GM10248 (cell line): ENCODE measurements at regions not wholly inside any gene's neighbourhood (a gene's known extent, or its start where the extent isn't known, plus 50 kb on each side); places are given as distances from the start of the nearest gene placed in this dataset.

Source experiments
- CTCF ChIA-PET: fragments of 300-600 bp; sonication (Branson Sonifier 250); formaldehyde crosslinking; extraction: SDS; loops from one replicate; lab custom pipeline; 2021; ENCODE audit warnings: antibody characterized with exemption; lab: Yijun Ruan, JAX
- POLR2A ChIA-PET: fragments of 350-650 bp; sonication (Branson Sonifier 250); formaldehyde crosslinking; extraction: SDS; loops from one replicate; lab custom pipeline; 2020; ENCODE audit warnings: antibody characterized with exemption; lab: Yijun Ruan, JAX
- DNase-seq: peaks from one replicate; pipeline ENCODE4 v3.0.0; 2012; ENCODE audit errors: extremely low spot score
- TF ChIP-seq, protein P1 (sequence below): IDR thresholded peaks from 2 replicates; pipeline ENCODE4 v1.5.1; 2012; ENCODE audit warnings: mild to moderate bottlenecking, low read depth; ENCODE audit errors: extremely low read depth, missing control alignments, control extremely low read depth

GRCh38 chr20:50290112-50290511 is 99.5 kb downstream of the CEBPB start:
- CTCF ChIA-PET = no interaction called here
- POLR2A ChIA-PET = no interaction called here
- TF ChIP-seq, protein P1, sequence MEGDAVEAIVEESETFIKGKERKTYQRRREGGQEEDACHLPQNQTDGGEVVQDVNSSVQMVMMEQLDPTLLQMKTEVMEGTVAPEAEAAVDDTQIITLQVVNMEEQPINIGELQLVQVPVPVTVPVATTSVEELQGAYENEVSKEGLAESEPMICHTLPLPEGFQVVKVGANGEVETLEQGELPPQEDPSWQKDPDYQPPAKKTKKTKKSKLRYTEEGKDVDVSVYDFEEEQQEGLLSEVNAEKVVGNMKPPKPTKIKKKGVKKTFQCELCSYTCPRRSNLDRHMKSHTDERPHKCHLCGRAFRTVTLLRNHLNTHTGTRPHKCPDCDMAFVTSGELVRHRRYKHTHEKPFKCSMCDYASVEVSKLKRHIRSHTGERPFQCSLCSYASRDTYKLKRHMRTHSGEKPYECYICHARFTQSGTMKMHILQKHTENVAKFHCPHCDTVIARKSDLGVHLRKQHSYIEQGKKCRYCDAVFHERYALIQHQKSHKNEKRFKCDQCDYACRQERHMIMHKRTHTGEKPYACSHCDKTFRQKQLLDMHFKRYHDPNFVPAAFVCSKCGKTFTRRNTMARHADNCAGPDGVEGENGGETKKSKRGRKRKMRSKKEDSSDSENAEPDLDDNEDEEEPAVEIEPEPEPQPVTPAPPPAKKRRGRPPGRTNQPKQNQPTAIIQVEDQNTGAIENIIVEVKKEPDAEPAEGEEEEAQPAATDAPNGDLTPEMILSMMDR = no peak
- DNase-seq = no peak

DNA sequence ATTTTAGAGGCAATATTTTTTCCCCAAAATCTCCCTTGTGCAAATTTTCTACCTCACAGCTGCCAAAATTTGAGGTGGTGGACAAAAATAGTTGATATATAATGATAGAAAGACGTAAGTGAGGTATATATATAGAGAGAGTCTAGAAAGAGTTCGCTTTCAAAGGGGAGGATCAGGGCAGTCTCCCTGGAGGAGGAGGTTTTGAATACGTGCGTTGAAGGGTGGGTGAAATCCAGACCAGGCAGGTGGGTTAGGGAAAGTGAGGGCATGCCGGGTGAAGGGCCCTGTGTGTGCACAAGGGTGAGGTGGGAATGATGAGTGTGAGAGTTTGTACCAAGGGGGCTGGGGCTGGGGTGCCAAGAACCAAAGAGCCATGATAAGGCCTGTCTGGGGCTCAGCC is 100.2 kb downstream of the CEBPB start:
- DNase-seq = no peak
- CTCF ChIA-PET = no interaction called here
- TF ChIP-seq, protein P1 = no peak
- POLR2A ChIA-PET = no interaction called here

DNA sequence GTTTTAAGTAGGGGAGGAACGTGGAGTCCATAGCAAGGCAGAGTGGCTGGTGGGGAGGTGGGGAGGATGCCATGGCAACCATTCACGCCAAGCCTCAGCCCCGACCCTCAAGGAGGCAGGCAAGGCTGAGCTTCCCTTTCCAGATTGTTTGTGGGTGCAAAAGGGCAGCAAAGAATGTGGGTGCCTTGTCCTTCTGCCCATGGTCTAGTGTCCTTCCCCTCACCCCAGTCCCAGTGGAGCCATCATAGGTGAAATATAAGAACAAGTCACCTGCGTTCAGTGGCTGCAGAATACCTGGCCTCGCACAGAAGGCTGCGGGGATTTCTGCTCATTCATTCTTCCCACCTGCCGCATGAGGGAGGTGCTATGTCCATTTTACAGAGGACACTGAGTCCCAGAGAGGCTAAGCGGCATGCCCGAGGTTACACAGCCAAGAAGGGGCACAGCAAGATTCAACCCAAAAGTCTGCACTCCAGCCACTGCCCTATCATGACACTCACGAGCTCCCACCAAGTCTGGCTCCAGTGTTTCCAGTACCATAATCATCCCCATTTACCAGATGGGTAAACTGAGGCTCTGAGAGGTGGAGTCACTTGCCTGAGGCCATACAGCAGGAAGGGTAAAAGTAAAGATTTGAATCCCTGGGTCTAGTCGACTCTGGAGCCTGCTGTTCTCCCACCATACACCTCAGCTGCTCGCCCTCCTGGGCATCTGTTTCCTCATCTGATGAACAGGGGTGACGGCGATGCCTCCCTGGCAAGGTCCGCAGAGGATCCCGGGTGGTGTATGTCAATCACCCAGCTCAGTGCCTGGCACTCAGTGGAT is 100.8 kb downstream of the CEBPB start:
- POLR2A ChIA-PET = no interaction called here

GRCh38 chr20:50292079-50292590 is 101.5 kb downstream of the CEBPB start:
- POLR2A ChIA-PET = no interaction called here

More for the DNA sequence above, 100.8 kb downstream of the CEBPB start:
- CTCF ChIA-PET = no interaction called here
- DNase-seq = no peak
- TF ChIP-seq, protein P1 = no peak

DNA sequence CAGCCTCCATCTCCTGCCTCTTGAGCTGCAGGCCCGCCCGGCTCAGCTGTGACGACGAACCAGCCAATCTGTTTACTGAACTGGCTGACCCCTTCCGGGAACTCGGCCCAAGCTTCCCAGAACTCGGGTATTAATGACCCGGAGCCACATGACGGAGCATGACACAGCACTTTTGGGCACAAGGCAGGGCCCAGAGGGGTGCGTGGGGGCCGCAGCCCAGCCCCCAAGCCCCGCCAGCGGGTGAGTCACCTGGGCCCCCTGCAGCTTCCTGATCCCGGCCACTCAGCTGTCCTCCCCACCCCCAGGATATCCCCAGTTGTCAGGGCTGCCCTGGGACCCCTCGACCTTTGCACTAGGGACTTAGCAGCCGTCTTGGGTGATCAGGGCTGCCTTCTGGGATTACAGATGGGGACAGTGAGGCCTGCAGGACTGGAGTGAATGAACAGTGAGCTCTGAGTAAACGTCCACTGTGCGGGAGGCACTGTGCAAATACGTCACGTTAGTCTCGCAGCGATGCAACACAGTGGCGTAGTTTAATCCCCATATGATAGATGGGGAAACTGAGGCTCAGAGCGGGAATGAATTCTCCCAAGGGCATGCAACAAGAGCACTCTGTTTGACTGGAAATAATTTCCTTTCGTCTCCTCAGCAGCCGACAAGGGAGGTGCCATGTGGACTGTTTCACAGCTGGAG is 102.1 kb downstream of the CEBPB start:
- no peak for DNase-seq
- ChIA-PET POLR2A (no interaction called here), CTCF (interaction anchor here (1.2 kb wide), 1 partner anchor 10 kb away, joined by 3 read pairs; no protein-coding TSS in a partner anchor)
- TF ChIP-seq, protein P1 = no peak

More at GRCh38 chr20:50292079-50292590, 101.5 kb downstream of the CEBPB start:
- CTCF ChIA-PET = no interaction called here
- TF ChIP-seq, protein P1 = no peak
- DNase-seq = no peak

DNA sequence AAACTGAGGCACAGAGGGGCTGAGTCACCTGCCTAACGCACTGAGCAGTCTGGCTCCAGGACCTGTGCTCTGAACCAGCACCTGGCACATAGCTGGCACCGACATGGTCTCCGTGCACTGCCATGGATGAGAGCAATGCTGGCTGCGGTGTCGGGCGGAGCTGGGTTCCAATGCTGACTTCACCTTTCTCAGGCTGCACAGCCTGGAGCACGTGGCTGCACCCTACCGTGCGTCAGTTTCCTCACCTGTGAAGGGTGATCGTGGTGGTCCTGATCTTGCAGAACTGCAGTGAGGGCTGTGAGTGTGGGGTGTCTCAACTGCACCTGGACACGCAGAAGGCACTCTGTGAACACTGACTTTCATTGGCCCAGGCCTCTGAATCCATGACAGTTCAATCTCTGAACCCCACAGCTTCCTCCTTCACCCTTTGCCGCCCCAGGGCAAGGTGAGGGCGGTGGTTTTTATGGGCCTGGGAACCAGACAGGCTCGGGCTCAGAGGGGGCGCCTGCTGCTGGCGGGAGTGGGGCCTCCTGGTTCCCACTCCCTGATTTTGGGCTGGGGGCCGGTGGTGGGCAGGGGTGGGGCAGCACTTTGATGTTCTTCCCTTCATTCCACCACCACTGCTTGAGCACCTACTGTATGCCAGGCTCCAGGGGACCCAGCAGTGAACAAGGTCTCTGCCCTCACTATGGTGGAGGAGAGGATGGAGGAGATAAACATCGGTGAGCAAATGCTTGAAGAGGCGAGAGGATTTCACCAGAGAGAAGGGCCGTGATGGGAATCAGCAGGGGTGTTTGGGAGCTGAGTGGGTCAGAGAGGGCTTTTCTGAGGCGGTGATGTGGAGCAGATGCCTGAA is 102.9 kb downstream of the CEBPB start:
- DNase-seq = no peak
- TF ChIP-seq, protein P1 = no peak
- ChIA-PET CTCF (interaction anchor here (1.2 kb wide), 1 partner anchor 10 kb away, joined by 3 read pairs; no protein-coding TSS in a partner anchor), POLR2A (no interaction called here)
